ENCODE measurements at regions not wholly inside any gene's neighbourhood (a gene's known extent, or its start where the extent isn't known, plus 50 kb on each side); places are given as distances from the start of the nearest gene placed in this dataset.

- TF ChIP-seq CTCF (optimal IDR thresholded peaks at IDR 0.05 in 1 of 3, IDR thresholded peaks at IDR 0.05 in 1 of 3, conservative IDR thresholded peaks at IDR 0.05 in 1 of 3; ENCODE audit: extremely low read depth in 1 of 3, insufficient read depth in 2 of 3, low read length in 3 of 3) (no peak), EZH2 (IDR thresholded peaks at IDR 0.05; ENCODE audit: low read length) (no peak)
Measured at GRCh38 chr15:69524296-69524695, 71.7 kb downstream of the RPLP1 start.

All from keratinocyte (primary cell).